ENCODE measurements at regions not wholly inside any gene's neighbourhood (a gene's known extent, or its start where the extent isn't known, plus 50 kb on each side); places are given as distances from the start of the nearest gene placed in this dataset.
"Not testable (repeated sequence)": the region's sequence is repeated elsewhere in the genome, so short reads cannot be mapped to it uniquely, and the experiment has no call there.

- no peak for DNase-seq
Measured at GRCh38 chr3:56954125-56954524, 106.3 kb upstream of the SPATA12 start.

DNA sequence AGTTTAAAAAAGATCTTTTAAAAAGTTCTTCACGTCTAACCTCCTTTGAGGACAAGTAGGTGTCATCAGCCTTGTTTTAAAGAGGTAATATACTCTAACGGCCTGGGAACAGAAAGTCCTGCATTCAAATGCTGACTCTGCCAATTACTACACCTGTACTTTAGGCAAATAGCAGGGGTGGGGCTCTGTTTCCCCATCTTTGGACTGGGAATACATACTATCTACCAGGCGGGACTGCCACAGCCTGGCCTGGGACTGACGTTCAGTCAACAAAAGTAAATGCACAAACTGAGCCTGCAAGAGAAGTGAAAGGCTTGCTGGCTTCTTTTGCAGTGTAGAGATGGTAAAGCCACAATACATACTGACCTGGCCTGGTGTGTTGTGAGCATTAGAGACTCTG, 107.6 kb upstream of the SPATA12 start:
- DNase-seq: no peak

GRCh38 chr3:56952061-56952460, 108.4 kb upstream of the SPATA12 start:
- no peak for DNase-seq

DNA sequence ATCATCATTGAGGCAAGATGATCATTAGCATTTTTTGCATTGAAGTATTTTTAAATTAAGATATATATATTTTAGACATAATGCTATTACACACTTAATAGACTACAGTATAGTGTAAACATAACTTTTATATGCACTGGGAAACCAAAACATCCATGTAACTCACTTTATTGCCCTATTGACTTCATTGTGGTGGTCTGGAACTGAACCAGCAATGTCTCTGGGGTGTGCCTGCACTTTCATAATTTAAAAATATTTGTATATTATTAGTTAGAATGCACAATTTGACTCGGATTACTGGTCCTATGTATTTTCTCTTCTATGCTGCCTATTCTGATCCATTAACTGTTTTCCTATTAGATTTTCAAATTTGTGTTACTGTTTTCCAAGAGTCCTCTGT, 109.1 kb upstream of the SPATA12 start:
- no peak for DNase-seq

GRCh38 chr3:56945378-56945777, 115.1 kb upstream of the SPATA12 start:
- not testable (repeated sequence) for DNase-seq

GRCh38 chr3:56942523-56942922, 117.9 kb upstream of the SPATA12 start:
- DNase-seq: peak; percentile 65

GRCh38 chr3:56940976-56941375, 119.5 kb upstream of the SPATA12 start:
- DNase-seq: no peak

DNA sequence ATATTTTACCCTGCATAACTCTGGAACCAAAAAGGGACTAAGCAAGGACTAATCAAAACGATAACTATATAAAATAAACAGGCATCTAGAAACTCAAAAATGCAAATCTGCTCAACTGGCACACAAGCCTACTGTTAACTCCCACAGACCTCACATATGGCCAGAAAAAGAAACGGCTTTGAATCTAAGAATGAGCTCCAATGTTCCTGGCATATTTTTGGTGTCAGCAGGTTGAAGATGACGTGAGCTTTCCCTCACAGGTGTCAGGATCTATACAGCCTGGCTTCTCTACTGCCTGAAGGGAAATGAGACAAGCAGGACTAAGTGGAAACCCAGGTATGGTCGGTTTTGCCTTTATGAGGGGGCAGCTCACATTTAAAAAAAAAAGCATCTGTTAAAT, 120.1 kb upstream of the SPATA12 start:
- no peak for DNase-seq

DNA sequence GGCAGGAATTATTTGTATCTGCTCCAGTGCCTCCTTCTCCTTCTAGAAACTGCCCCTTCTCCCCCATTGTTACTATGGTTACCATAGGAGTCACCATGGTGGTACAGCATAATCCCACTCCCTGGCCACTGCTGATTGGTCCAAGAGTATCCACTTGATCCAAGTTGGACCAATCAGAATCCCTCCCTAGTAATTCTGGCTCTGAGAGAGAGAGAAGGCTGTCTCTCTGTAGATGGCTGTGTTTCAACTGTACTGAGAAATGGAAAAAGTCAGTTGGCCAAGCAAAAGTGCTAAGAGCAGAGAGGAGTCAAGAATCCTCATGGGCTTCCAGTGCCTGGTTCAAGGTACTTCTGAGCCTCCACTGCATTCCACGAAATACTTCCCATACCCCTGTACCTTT, 120.6 kb upstream of the SPATA12 start:
- no peak for DNase-seq

DNA sequence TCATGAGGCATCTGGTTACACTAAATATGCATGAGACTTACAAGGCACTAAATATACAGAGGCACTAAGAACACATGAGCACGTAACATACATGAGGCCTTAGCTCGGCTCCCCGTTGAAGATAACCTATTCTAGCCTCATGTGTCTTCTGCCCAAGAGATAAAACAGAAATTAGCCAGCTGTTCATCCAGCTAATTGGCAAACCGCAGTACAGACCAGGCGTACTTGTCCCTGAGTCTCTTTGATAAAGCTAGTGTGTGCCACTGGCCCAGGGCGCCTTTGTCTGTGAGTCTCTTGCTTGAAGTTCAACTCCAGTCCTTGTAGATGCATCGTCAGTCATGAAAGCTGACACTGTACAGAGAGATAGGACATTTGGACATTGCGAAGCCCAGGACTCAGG, 121.9 kb upstream of the SPATA12 start:
- DNase-seq: no peak

DNA sequence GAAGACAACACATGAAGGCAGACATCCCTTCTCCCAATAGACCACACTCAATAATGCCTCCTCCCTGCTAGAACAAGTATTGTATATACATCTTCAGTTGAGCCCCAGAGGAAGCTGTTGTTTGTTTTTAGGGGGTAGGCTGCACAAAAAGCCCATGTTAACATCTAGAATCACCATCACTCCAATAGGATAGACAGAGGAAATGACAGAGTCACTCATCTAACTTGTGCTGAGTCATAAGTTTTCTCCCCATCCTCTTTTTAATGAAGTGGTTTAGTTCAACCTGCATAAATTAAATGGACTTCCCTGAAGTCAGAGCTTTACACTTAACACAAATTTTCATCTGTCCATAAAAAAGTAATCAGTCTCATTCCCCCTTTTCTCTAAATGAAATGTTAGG, 122.9 kb upstream of the SPATA12 start:
- no peak for DNase-seq

DNA sequence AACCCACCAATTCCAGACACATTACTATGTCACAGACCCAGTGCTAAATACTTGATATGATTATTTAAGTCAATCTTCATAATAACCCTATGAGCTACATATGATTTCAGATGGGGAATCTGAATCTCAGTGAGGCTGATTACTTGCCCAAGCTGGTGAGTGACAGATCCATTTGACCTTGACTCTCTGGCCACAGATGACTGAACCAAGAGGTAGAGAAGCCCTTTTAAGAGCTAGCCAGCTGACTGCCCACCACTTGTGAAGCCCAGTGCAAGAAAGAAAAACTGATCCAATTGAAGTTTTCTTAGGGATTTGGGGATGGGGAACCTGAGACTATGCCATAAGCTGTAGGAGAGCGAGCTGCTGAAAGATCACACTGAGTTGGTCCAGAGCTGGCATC, 124.7 kb upstream of the SPATA12 start:
- DNase-seq: no peak

- DNase-seq: not testable (repeated sequence)
Measured at GRCh38 chr3:56934481-56934880, 126.0 kb upstream of the SPATA12 start.

DNA sequence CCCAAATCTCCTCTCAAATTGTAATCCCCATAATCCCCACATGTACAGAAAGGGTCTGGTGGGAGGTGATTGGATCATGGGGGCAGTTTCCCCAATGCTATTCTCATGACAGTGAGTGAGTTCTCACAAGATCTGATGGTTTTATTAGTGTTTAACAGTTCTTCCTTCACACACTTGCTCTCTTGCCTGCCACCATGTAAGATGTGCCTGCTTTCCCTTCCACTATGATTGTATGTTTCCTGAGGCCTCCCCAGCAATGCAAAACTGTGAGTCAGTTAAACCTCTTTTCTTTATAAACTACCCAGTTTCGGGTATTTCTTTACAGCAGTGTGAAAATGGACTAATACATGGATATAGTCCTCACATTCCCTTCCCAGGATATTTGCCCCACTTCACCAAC, 126.7 kb upstream of the SPATA12 start:
- no peak for DNase-seq

- no peak for DNase-seq
Measured at GRCh38 chr3:56932866-56933265, 127.6 kb upstream of the SPATA12 start.

DNA sequence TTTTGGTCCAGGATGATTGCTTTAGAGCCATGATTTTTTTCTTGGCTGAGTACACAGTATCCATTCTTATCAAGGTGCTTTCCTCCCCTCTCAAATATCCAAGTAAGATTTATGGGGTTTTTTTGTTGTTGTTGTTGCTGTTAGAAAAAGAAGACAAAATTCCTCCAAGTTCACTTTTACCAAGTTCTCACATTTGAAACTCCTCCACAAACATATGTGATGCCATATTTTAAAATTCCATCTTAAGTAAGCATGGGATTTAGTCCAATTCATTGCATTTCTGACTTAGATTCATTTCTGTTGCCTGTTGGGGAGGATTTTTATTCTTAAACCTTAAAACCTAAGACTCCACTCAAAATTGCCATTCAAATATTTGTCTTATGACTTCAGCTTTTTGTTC, 128.6 kb upstream of the SPATA12 start:
- no peak for DNase-seq

DNA sequence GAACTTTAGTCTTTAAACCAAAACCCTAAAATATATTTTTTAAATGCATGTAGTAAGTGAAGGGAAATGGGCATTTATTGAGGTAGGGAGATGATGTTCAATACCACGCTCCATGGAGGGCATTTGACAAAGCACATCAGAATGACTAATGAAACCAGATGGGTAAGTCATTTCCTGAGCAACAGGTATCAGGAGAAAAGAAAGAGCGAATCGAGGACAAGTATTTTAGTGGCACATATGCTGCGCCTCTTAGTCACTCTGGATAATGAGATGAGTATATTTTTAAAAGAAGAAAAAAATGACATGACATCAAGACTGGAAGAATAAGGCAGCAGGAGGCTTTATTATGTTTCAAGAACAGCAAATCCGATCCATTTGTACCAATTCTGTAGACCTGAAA, 129.0 kb upstream of the ARHGEF3 start:
- DNase-seq: peak; percentile 76

DNA sequence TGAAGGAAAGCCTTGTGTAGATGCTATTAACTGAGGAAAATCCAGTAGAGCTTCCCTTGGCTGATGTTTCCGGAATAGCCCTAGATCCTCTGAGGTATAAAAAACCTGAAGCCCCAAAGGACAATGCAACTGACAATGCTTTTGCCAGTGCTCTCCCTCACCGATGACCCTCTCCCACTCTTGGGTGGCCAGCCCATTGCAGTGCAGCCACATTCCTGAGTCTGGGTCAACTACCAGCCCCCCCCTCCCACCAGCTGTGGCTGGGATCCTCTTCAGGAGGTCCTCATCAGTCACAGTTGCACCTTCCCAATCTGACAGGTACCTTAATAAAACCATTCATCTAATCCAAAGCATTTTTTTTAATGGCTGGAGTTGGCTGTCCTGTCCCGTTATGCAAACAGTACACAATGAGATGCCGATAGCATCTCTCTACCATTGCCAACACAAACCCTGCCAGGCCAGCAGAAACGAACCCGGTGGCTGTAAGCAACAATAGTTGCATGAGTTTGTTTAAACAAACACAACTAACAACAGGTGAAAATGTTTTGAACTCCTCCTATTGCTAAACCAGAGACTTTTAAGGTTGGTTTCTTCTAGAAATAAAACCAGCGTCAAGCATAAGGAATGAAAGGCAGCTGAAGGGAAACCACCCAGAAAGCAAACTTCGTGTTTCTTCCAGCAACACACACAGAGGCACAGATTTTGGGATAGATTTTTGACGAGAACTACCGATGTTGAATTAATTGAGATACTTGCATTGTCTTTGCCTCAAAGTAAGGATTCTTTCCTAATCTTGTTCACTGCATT, 128.3 kb upstream of the ARHGEF3 start:
- DNase-seq: no peak

GRCh38 chr3:56928379-56929068, 126.8 kb upstream of the ARHGEF3 start:
- DNase-seq: no peak

DNA sequence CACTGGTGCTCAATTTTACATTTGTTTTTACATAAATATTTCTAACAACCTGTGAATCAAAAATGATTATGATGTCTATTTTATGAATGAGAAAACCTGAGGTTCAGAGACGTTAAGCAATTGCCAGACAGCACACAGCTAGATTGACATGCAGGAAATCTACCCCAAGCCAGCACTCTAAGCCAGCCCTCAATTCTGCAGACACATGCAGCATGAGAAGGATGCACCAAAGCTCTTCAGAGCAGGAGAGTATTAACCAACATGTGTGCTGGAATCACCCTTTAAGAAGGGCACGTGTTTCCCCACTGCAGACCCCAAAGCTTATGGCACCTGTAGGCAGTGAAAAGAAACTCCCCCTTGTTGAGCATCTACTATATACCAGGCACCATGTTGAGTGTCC, 126.1 kb upstream of the ARHGEF3 start:
- no peak for DNase-seq

DNA sequence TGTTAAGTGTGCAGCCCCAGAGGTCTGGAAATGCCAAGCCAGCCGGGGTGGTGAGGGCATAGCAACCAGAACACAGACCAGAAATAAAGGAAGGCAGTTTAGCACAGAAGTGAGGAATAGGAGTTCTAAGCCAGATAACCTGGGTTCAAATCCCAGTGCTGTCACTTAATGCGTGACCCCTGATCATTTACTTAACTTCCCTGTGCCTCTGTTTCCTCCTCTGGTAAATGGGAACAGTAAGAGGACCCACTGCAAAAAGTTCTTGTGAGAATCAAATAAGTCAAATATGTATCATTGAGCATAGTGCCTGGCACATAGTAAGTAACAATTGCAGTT, 125.2 kb upstream of the ARHGEF3 start:
- DNase-seq: no peak

DNA sequence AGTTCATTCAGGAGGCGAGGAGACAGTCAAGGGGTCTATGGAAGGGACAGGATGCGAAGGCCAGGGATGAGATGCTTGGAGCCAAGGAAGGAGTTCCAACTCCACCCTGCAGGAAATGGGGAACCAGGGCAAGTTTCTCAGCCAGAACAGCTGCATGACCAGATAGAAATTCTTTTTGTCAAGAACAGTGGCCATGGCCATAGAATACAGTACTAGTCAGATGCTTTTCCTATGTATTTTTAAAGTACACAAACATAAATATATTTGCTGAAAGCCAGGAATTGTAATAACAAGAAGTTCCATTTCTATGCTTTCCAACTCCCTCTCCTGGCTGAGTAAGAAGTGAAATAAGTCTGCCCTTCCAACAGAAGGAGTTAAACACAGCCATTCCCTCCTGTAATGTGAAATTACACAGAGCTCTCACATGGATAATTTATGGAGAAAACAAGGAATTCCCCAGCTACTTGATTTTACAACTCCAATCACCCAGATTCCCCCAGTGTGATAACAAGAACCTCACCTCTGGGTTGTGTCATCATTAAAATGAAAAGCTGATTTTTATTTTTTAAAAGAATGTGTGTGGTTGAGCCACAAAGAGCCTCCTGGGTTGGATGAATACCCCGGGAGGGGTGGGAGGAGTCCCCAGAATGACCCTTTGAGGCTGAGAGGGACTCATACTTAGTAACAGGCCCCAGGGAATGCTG, 124.6 kb upstream of the ARHGEF3 start:
- no peak for DNase-seq

- not testable (repeated sequence) for DNase-seq
Measured at GRCh38 chr3:56924700-56925099, 123.0 kb upstream of the ARHGEF3 start.
